ENCODE measurements at regions not wholly inside any gene's neighbourhood (a gene's known extent, or its start where the extent isn't known, plus 50 kb on each side); places are given as distances from the start of the nearest gene placed in this dataset.
A peak's percentile ranks its signal among the peaks of the same experiment; 100 is the strongest.

GRCh38 chr3:64316971-64317370 is 91.7 kb upstream of the PRICKLE2 start:
- no peak for TF ChIP-seq CTCF (IDR thresholded peaks at IDR 0.05; ENCODE audit: insufficient read depth in 1 of 2, low read depth in 1 of 2, low read length in 1 of 2, severe bottlenecking in 1 of 2, unreplicated experiment in 1 of 2)
- peak; percentile 5 to 49 for DNase-seq
- H3K36me3 Mint-ChIP-seq (ENCODE audit: insufficient read depth, unreplicated experiment) = no peaks in the 10 kb centered on the region
- H3K27me3 ChIP-seq (replicated peaks; ENCODE audit: control insufficient read depth, insufficient read depth, low read length) = no peaks in the 10 kb centered on the region
- no peaks in the 10 kb centered on the region for H3K36me3 ChIP-seq (ENCODE audit: control insufficient read depth, insufficient read depth, low read length)
- no peak overlapping the region for H3K4me3 ChIP-seq (ENCODE audit: low read depth, low read length)
- intact Hi-C loops (cut with micrococcal nuclease; ENCODE audit: unreplicated experiment) = loop anchor here (5.0 kb wide), 1 partner anchor 70 kb away; no protein-coding TSS in a partner anchor
- CTCF ChIA-PET = no interaction called here
- no peaks in the 10 kb centered on the region for H3K9me3 Mint-ChIP-seq (ENCODE audit: unreplicated experiment)
- H3K4me1 ChIP-seq = peaks cover 50% of the 10 kb centered on the region
- POLR2A ChIA-PET = no interaction called here
- H3K9me3 ChIP-seq = no peaks in the 10 kb centered on the region
- BruUV-seq (replicated peaks) = no TSS peak
- H3K4me3 Mint-ChIP-seq (ENCODE audit: unreplicated experiment) = no peak overlapping the region
- peaks cover 31% of the 10 kb centered on the region for H3K4me1 Mint-ChIP-seq (ENCODE audit: low read depth, unreplicated experiment)
- H3K27me3 Mint-ChIP-seq (ENCODE audit: insufficient read depth, unreplicated experiment) = no peaks in the 10 kb centered on the region
- peak overlapping the region; percentile 80 for H3K27ac Mint-ChIP-seq (ENCODE audit: unreplicated experiment)

- Histone ChIP-seq H3K4me1 (peaks cover 8% of the 10 kb centered on the region), H3K36me3 (ENCODE audit: control insufficient read depth, insufficient read depth, low read length) (no peaks in the 10 kb centered on the region), H3K27me3 (replicated peaks; ENCODE audit: control insufficient read depth, insufficient read depth, low read length) (no peaks in the 10 kb centered on the region), H3K4me3 (ENCODE audit: low read depth, low read length) (no peak overlapping the region), H3K9me3 (no peaks in the 10 kb centered on the region)
- Mint-ChIP-seq H3K36me3 (ENCODE audit: insufficient read depth, unreplicated experiment) (no peaks in the 10 kb centered on the region), H3K4me1 (ENCODE audit: low read depth, unreplicated experiment) (peaks cover 4% of the 10 kb centered on the region), H3K9me3 (ENCODE audit: unreplicated experiment) (no peaks in the 10 kb centered on the region), H3K27ac (ENCODE audit: unreplicated experiment) (no peak overlapping the region), H3K27me3 (ENCODE audit: insufficient read depth, unreplicated experiment) (no peaks in the 10 kb centered on the region), H3K4me3 (ENCODE audit: unreplicated experiment) (no peak overlapping the region)
- no peak for TF ChIP-seq CTCF (IDR thresholded peaks at IDR 0.05; ENCODE audit: insufficient read depth in 1 of 2, low read depth in 1 of 2, low read length in 1 of 2, severe bottlenecking in 1 of 2, unreplicated experiment in 1 of 2)
- ChIA-PET POLR2A (interaction anchor here (0.7 kb wide), 1 partner anchor 40 kb away, joined by 4 read pairs; no protein-coding TSS in a partner anchor), CTCF (no interaction called here)
- BruUV-seq (replicated peaks) = no TSS peak
- intact Hi-C loops (cut with micrococcal nuclease; ENCODE audit: unreplicated experiment) = no loop called here
- DNase-seq = no peak
These were observed 86.3 kb upstream of the PRICKLE2 start for GRCh38 chr3:64311424-64312061.

- Mint-ChIP-seq H3K36me3 (ENCODE audit: insufficient read depth, unreplicated experiment) (no peaks in the 10 kb centered on the region), H3K27ac (ENCODE audit: unreplicated experiment) (no peak overlapping the region), H3K27me3 (ENCODE audit: insufficient read depth, unreplicated experiment) (no peaks in the 10 kb centered on the region), H3K4me3 (ENCODE audit: unreplicated experiment) (no peak overlapping the region), H3K4me1 (ENCODE audit: low read depth, unreplicated experiment) (no peaks in the 10 kb centered on the region), H3K9me3 (ENCODE audit: unreplicated experiment) (no peaks in the 10 kb centered on the region)
- no TSS peak for BruUV-seq (replicated peaks)
- no peak for TF ChIP-seq CTCF (IDR thresholded peaks at IDR 0.05; ENCODE audit: insufficient read depth in 1 of 2, low read depth in 1 of 2, low read length in 1 of 2, severe bottlenecking in 1 of 2, unreplicated experiment in 1 of 2)
- intact Hi-C loops (cut with micrococcal nuclease; ENCODE audit: unreplicated experiment) = no loop called here
- Histone ChIP-seq H3K4me3 (ENCODE audit: low read depth, low read length) (no peak overlapping the region), H3K36me3 (ENCODE audit: control insufficient read depth, insufficient read depth, low read length) (no peaks in the 10 kb centered on the region), H3K27me3 (replicated peaks; ENCODE audit: control insufficient read depth, insufficient read depth, low read length) (no peaks in the 10 kb centered on the region), H3K9me3 (no peaks in the 10 kb centered on the region), H3K4me1 (no peaks in the 10 kb centered on the region)
- ChIA-PET POLR2A (no interaction called here), CTCF (no interaction called here)
- DNase-seq = no peak
These were observed 83.7 kb upstream of the PRICKLE2 start for GRCh38 chr3:64308931-64309330.
